ENCODE measurements at regions not wholly inside any gene's neighbourhood (a gene's known extent, or its start where the extent isn't known, plus 50 kb on each side); places are given as distances from the start of the nearest gene placed in this dataset.

- TF ChIP-seq CTCF (IDR thresholded peaks at IDR 0.05; ENCODE audit: borderline replicate concordance, control extremely low read depth, extremely low read depth, insufficient read depth, missing control alignments), result no peak
- in situ Hi-C loops (cut with MboI; ENCODE audit: low sequenced_read_pairs, unreplicated experiment), result no loop called here
Observed at GRCh38 chr15:61660579-61660978, 399.7 kb downstream of the VPS13C start.

GRCh38 chr15:61659566-61660190 lies 400.6 kb downstream of the VPS13C start:
- in situ Hi-C loops (cut with MboI; ENCODE audit: low sequenced_read_pairs, unreplicated experiment), result no loop called here

More at GRCh38 chr15:61660579-61660978, 399.7 kb downstream of the VPS13C start:
- no peak for DNase-seq (ENCODE audit: low spot score)

GRCh38 chr15:61657461-61657860 lies 402.8 kb downstream of the VPS13C start:
- TF ChIP-seq CTCF (IDR thresholded peaks at IDR 0.05; ENCODE audit: borderline replicate concordance, control extremely low read depth, extremely low read depth, insufficient read depth, missing control alignments), result no peak
- no peak for DNase-seq (ENCODE audit: low spot score)
- in situ Hi-C loops (cut with MboI; ENCODE audit: low sequenced_read_pairs, unreplicated experiment), result no loop called here

More at GRCh38 chr15:61659566-61660190, 400.6 kb downstream of the VPS13C start:
- no peak for DNase-seq (ENCODE audit: low spot score)
- no peak for TF ChIP-seq CTCF (IDR thresholded peaks at IDR 0.05; ENCODE audit: borderline replicate concordance, control extremely low read depth, extremely low read depth, insufficient read depth, missing control alignments)

GRCh38 chr15:61656391-61656790 lies 403.9 kb downstream of the VPS13C start:
- no peak for DNase-seq (ENCODE audit: low spot score)
- in situ Hi-C loops (cut with MboI; ENCODE audit: low sequenced_read_pairs, unreplicated experiment), result no loop called here
- TF ChIP-seq CTCF (IDR thresholded peaks at IDR 0.05; ENCODE audit: borderline replicate concordance, control extremely low read depth, extremely low read depth, insufficient read depth, missing control alignments), result no peak

- TF ChIP-seq CTCF (IDR thresholded peaks at IDR 0.05; ENCODE audit: borderline replicate concordance, control extremely low read depth, extremely low read depth, insufficient read depth, missing control alignments), result no peak
- in situ Hi-C loops (cut with MboI; ENCODE audit: low sequenced_read_pairs, unreplicated experiment), result no loop called here
- no peak for DNase-seq (ENCODE audit: low spot score)
Observed at GRCh38 chr15:61655881-61656280, 404.4 kb downstream of the VPS13C start.

- no peak for DNase-seq (ENCODE audit: low spot score)
- no peak for TF ChIP-seq CTCF (IDR thresholded peaks at IDR 0.05; ENCODE audit: borderline replicate concordance, control extremely low read depth, extremely low read depth, insufficient read depth, missing control alignments)
- in situ Hi-C loops (cut with MboI; ENCODE audit: low sequenced_read_pairs, unreplicated experiment), result no loop called here
Observed at GRCh38 chr15:61654918-61655317, 405.3 kb downstream of the VPS13C start.
